Heart left ventricle (tissue), 16 donors: ENCODE measurements at regions not wholly inside any gene's neighbourhood (a gene's known extent, or its start where the extent isn't known, plus 50 kb on each side); places are given as distances from the start of the nearest gene placed in this dataset.

Experiments used
- ATAC-seq, 4 donors: fragments of 200-7000 bp; cut with Tn5 transposase; one replicate each; pipeline ENCODE4 v1.9.1; 2020 to 2022; ENCODE audit warnings: moderate library complexity in 4 of 4, mild to moderate bottlenecking in 3 of 4, moderate number of reproducible peaks in 1 of 4
- DNase-seq, 5 donors: peaks; one replicate each; pipeline ENCODE4 v3.0.0-alpha.2; 2020
- H3K27ac ChIP-seq, 12 donors: fragments of 200-600 bp; sonication (generic) in 4 of 12; one replicate each; pipeline versions ENCODE4 v1.5.0 to v1.8.0; 2016 to 2022; ENCODE audit warnings: mild to moderate bottlenecking in 2 of 12
- H3K27me3 ChIP-seq, 9 donors: fragments of 200-600 bp; sonication (generic) in 2 of 9; one replicate each; pipeline versions ENCODE4 v1.5.1 to v1.8.0; 2016 to 2022; ENCODE audit warnings: mild to moderate bottlenecking in 3 of 9
- H3K36me3 ChIP-seq, 9 donors: fragments of 200-600 bp; sonication (generic) in 2 of 9; one replicate each; pipeline versions ENCODE4 v1.5.0 to v1.8.0; 2018 to 2022; ENCODE audit warnings: mild to moderate bottlenecking in 2 of 9
- H3K4me1 ChIP-seq, 12 donors: fragments of 200-600 bp; sonication (generic) in 4 of 12; one replicate each; pipeline versions ENCODE4 v1.5.0 to v1.8.0; 2016 to 2022; ENCODE audit warnings: mild to moderate bottlenecking in 3 of 12
- H3K4me3 ChIP-seq, 12 donors: fragments of 200-600 bp; sonication (generic) in 4 of 12; one replicate each; pipeline versions ENCODE4 v1.5.0 to v1.8.0; 2017 to 2022; ENCODE audit warnings: mild to moderate bottlenecking in 9 of 12, moderate library complexity in 4 of 12
- H3K9me3 ChIP-seq, 12 donors: fragments of 200-600 bp; sonication (generic) in 4 of 12; one replicate each; pipeline versions ENCODE4 v1.5.0 to v1.8.0; 2016 to 2022; ENCODE audit warnings: mild to moderate bottlenecking in 1 of 12
- POLR2A ChIP-seq, 2 donors: fragments of 450-650 bp; IDR thresholded peaks; one replicate each; pipeline ENCODE4 v1.6.1; 2017; ENCODE audit warnings: antibody characterized with exemption in 2 of 2, mild to moderate bottlenecking in 2 of 2, moderate library complexity in 2 of 2
- WGBS, 4 donors: extraction: QIAGEN DNeasy Blood & Tissue Kit in 2 of 4; methylation state at CpG; one replicate each; pipeline versions ENCODE4 v1.1.5 to v1.1.7; 2013 to 2018; 5-methylcytosine and 5-hydroxymethylcytosine counted together
- intact Hi-C, 10 donors: fragments of 100-400 bp; cut with DNase I; formaldehyde crosslinking; loops; one replicate each; pipeline versions ENCODE4 v1.11.1 to v1.14.2; 2022
- TF ChIP-seq, protein P1 (sequence below), 12 donors: fragments of 200-600 bp; sonication (generic) in 4 of 12; IDR thresholded peaks; one replicate each; pipeline versions ENCODE4 v1.5.0 to v1.8.0; 2018 to 2022; ENCODE audit warnings: antibody characterized with exemption in 12 of 12, mild to moderate bottlenecking in 5 of 12
- donor health status: ischemic (EF 13 %, LVEDD 7.1; RV severe dilation, severe dysfunction).
- donor health status: healthy with polysubstance abuse.
- donor health status: DM: no; HTN: yes; CAD: no.
- donor health status: DM: no; HTN: no; CAD: no.
- donor health status: ischemic (EF 25% LVEDD 6.9; RV normal size, moderate dysfunction).
- donor health status: ischemic (EF 25% LVEDD 5.7; RV mildly dilated, moderate dysfunction).
- donor health status: healthy.
- donor health status: DM: yes; HTN: yes; CAD: no.
- donor health status: ischemic (EF 35%, LVEDD 5.7; RV mildly dilated, moderate dysfunction).
- donor health status: nonischemic (EF 11% LVEDD 7.7; RV severe dilation, severe dysfunction).
- donor health status: DM: yes; HTN: yes; CAD: no.
- donor health status: PGD.
- donor health status: ischemic (EF 29% LVEDD 5.4; RV normal size, mild dysfunction).
- donor health status: nonischemic (EF 23%, LVEDD 6.1; RV moderate dilation, normal function).

DNA sequence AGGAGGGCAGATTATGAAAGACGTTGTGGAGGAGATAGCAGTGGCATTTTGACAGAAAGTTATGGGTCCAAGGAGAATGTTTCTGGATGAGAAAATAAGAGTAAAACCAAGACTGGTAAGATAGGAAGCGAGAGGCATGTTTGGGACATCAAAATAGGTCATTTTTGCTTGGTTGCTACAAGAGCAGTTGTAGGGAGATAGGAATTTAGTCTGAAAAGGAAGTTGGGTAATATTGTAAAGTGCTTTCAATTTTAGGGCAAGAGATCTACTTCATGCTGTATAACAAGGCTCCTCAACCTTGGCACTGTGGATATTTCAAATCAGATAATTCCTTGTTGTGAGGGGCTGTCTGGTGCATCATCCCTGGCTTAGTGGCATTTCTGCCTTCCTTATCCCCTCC lies 118.0 kb upstream of the DPH6 start:
- Histone ChIP-seq H3K27me3 (no peaks in the 10 kb centered on the region), H3K9me3 (no peaks in the 10 kb centered on the region), H3K4me1 (peaks cover 3 to 41% (median 20%) of the 10 kb centered on the region in 12 donors), H3K36me3 (no peaks in the 10 kb centered on the region), H3K4me3 (no peak overlapping the region), H3K27ac (no peak overlapping the region)
- no peak for ATAC-seq
- no peak for DNase-seq
- intact Hi-C loops = loop anchor here in 4 of 10 donors (5.0 to 10.0 kb wide), 2 partner anchors 117 to 119 kb away; partner anchors contain the start of gene DPH6 (in 4 of the 4)
- 62 to 67% (median 65%) methylated on average over 2 of the region's 2 CpGs for WGBS, 4 donors
- TF ChIP-seq, protein P1, sequence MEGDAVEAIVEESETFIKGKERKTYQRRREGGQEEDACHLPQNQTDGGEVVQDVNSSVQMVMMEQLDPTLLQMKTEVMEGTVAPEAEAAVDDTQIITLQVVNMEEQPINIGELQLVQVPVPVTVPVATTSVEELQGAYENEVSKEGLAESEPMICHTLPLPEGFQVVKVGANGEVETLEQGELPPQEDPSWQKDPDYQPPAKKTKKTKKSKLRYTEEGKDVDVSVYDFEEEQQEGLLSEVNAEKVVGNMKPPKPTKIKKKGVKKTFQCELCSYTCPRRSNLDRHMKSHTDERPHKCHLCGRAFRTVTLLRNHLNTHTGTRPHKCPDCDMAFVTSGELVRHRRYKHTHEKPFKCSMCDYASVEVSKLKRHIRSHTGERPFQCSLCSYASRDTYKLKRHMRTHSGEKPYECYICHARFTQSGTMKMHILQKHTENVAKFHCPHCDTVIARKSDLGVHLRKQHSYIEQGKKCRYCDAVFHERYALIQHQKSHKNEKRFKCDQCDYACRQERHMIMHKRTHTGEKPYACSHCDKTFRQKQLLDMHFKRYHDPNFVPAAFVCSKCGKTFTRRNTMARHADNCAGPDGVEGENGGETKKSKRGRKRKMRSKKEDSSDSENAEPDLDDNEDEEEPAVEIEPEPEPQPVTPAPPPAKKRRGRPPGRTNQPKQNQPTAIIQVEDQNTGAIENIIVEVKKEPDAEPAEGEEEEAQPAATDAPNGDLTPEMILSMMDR (IDR thresholded peaks at IDR 0.05) = no peak
- no peak for TF ChIP-seq POLR2A (IDR thresholded peaks at IDR 0.05)

DNA sequence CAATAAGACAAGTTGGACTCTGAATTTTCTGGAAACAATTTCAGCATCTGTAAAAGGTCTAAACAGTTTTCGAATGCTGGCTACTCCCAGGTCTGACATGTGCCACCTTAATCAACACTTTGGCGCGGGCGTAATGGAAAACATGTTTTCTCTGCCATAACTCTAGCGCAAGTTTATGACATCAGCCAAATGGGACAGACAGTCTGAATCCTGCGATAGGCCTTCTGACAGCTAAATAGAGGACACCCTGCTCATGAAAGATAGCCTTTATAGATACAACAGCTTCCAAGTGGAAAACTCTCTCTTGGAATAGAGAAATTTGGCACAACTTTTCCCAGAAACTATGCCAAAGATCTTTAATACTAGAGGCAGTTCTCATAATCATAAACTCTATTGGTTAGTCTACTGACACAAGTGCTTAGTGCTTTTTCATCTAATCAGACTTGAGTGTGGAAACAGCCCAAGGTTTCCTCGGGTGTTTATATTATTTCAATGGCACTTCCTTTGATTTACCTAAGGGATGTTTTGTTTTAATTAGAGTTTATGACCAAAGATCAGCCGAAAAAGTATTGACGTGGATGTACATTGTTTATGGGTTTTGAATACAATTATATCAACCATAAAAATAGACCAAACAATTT lies 120.1 kb upstream of the DPH6 start:
- TF ChIP-seq, protein P1 (IDR thresholded peaks at IDR 0.05) = no peak
- no peak for TF ChIP-seq POLR2A (IDR thresholded peaks at IDR 0.05)
- Histone ChIP-seq H3K27me3 (no peaks in the 10 kb centered on the region), H3K36me3 (no peaks in the 10 kb centered on the region), H3K9me3 (no peaks in the 10 kb centered on the region), H3K4me3 (no peak overlapping the region), H3K4me1 (peaks cover 3 to 46% (median 24%) of the 10 kb centered on the region in 12 donors), H3K27ac (peak overlapping the region; percentile 49 to 88 (median 82))
- intact Hi-C loops = loop anchor here in 7 of 10 donors (1.0 to 10.0 kb wide), 9 partner anchors 25 to 121 kb away; partner anchors contain the start of gene DPH6 (in 6 of the 7)
- peak; percentile 96 to 97 (median 96) for ATAC-seq
- 13 to 19% (median 16%) methylated on average over 9 of the region's 9 CpGs for WGBS, 4 donors
- DNase-seq = peak in 4 of 5 donors; percentile 67 to 81 (median 78)

DNA sequence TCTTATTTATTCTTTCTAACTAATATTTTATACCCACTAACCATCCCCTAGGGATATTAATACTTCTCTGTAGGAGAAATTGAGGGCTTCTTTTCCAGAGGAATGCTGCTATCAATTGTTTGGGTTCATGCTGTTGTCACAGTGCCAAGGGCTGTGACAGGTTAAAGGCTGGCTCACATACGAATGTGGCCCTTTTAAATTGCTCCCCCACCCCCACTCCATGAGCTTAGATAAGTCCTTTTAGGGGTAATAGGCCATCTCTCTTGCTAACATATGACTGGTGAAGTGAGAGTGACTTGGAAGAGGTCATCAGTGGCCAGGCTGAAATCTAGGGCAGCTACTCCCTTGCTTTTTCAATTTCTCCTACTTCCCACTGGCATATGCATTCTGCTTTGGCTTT lies 121.9 kb upstream of the DPH6 start:
- intact Hi-C loops = loop anchor here in 6 of 10 donors (2.0 to 10.0 kb wide), 8 partner anchors 23 to 123 kb away; partner anchors contain the start of gene DPH6 (in 5 of the 6)
- Histone ChIP-seq H3K27ac (peak overlapping the region in 10 of 12 donors; percentile 73 to 88 (median 82)), H3K36me3 (no peaks in the 10 kb centered on the region), H3K27me3 (no peaks in the 10 kb centered on the region), H3K4me1 (peaks cover 10 to 61% (median 35%) of the 10 kb centered on the region in 12 donors), H3K4me3 (no peak overlapping the region), H3K9me3 (no peaks in the 10 kb centered on the region)
- peak in 1 of 4 donors; percentile 16 for ATAC-seq
- 11 to 32% (median 23%) methylated on average over 1 of the region's 1 CpG for WGBS, 4 donors
- DNase-seq = no peak
- no peak for TF ChIP-seq POLR2A (IDR thresholded peaks at IDR 0.05)
- TF ChIP-seq, protein P1 (IDR thresholded peaks at IDR 0.05) = no peak

DNA sequence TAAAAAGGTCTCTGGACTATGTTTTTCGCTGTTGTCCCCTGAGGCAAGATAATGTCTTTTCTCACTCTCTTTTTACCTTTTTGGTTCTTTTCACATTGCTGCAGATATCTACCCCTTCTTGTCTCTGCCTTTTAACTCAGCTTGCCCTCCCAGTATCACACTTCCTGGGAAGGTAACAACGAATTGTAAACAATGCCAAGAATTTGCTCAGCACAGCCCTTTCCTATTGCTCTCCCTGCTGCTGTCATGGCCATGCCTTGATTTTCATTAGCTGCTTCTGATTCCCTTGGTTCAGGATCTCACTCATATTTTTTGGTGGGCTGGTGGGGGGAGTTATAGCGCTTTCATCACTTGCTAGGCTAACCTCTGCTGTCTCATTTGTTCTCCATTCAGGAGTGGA lies 123.1 kb upstream of the DPH6 start:
- ATAC-seq (no peak), DNase-seq (no peak)
- H3K36me3 ChIP-seq = no peaks in the 10 kb centered on the region
- H3K27ac ChIP-seq = peak overlapping the region in 7 of 12 donors; percentile 3 to 85 (median 77)
- H3K27me3 ChIP-seq = no peaks in the 10 kb centered on the region
- TF ChIP-seq POLR2A (IDR thresholded peaks at IDR 0.05) = no peak
- TF ChIP-seq, protein P1 (IDR thresholded peaks at IDR 0.05) = no peak
- H3K9me3 ChIP-seq = no peaks in the 10 kb centered on the region
- no peak overlapping the region for H3K4me3 ChIP-seq
- peaks cover 10 to 72% (median 41%) of the 10 kb centered on the region in 12 donors for H3K4me1 ChIP-seq
- 51 to 63% (median 55%) methylated on average over 3 of the region's 3 CpGs for WGBS, 4 donors
- intact Hi-C loops = loop anchor here in 5 of 10 donors (5.0 to 10.0 kb wide), 5 partner anchors 33 to 124 kb away; partner anchors contain the start of gene DPH6 (in 4 of the 5)
